CD4-positive, CD25-positive, alpha-beta regulatory T cell (primary cell): ENCODE measurements at regions not wholly inside any gene's neighbourhood (a gene's known extent, or its start where the extent isn't known, plus 50 kb on each side); places are given as distances from the start of the nearest gene placed in this dataset.

ENCODE experiments used
- ATAC-seq, 2 donors: fragments of 150-1000 bp; cut with Tn5 transposase; one replicate each; pipeline ENCODE4 v1.10.0; 2021; ENCODE audit warnings: low read depth in 2 of 2, moderate number of reproducible peaks in 2 of 2, moderate library complexity in 1 of 2
- DNase-seq, 3 donors: peaks; one replicate each; pipeline versions ENCODE4 v3.0.0 to v3.0.0-alpha.2; 2012 to 2022; ENCODE audit warnings: mixed read lengths in 1 of 3
- H3K27ac ChIP-seq: one replicate; pipeline ENCODE4 v1.7.0; 2013; ENCODE audit warnings: mild to moderate bottlenecking, low read length; ENCODE audit not compliant: insufficient read depth, poor library complexity, severe bottlenecking
- H3K27me3 ChIP-seq: one replicate; pipeline ENCODE4 v1.7.0; 2013; ENCODE audit warnings: low read length; ENCODE audit not compliant: control insufficient read depth, insufficient read depth
- H3K36me3 ChIP-seq: one replicate; pipeline ENCODE4 v1.7.0; 2013; ENCODE audit warnings: mild to moderate bottlenecking, low read length, moderate library complexity; ENCODE audit not compliant: control insufficient read depth, insufficient read depth
- H3K4me1 ChIP-seq: 2 replicates; pipeline ENCODE4 v1.7.0; 2013; ENCODE audit warnings: mild to moderate bottlenecking, low read length; ENCODE audit not compliant: insufficient read depth, control insufficient read depth, poor library complexity, severe bottlenecking
- H3K4me3 ChIP-seq: one replicate; pipeline ENCODE4 v1.7.0; 2013; ENCODE audit warnings: low read depth, mild to moderate bottlenecking, low read length, moderate library complexity
- H3K9me3 ChIP-seq, 2 experiments: 1 replicate in 1 of 2; 2 replicates in 1 of 2; pipeline ENCODE4 v1.7.0; 2013; ENCODE audit warnings: low read length in 2 of 2, mild to moderate bottlenecking in 1 of 2, moderate library complexity in 1 of 2; ENCODE audit not compliant: control insufficient read depth in 2 of 2
- H3K27ac Mint-ChIP-seq, 3 donors: one replicate each; pipeline ENCODE4 v1.8.0; 2020 to 2022; ENCODE audit warnings: mild to moderate bottlenecking in 3 of 3, mixed read lengths in 3 of 3, moderate library complexity in 2 of 3
- H3K27me3 Mint-ChIP-seq: one replicate; pipeline ENCODE4 v1.8.0; 2022; ENCODE audit warnings: mild to moderate bottlenecking, mixed read lengths
- H3K36me3 Mint-ChIP-seq: one replicate; pipeline ENCODE4 v1.8.0; 2020; ENCODE audit warnings: mixed read lengths
- H3K4me1 Mint-ChIP-seq, 4 donors: one replicate each; pipeline ENCODE4 v1.8.0; 2020 to 2022; ENCODE audit warnings: mixed read lengths in 4 of 4, mild to moderate bottlenecking in 1 of 4
- H3K4me3 Mint-ChIP-seq, 4 donors: one replicate each; pipeline ENCODE4 v1.8.0; 2020 to 2022; ENCODE audit warnings: mild to moderate bottlenecking in 4 of 4, mixed read lengths in 4 of 4, moderate library complexity in 3 of 4
- H3K9me3 Mint-ChIP-seq, 7 donors: one replicate each; pipeline ENCODE4 v1.8.0; 2020 to 2022; ENCODE audit warnings: mixed read lengths in 7 of 7, mild to moderate bottlenecking in 3 of 7, moderate library complexity in 2 of 7

DNA sequence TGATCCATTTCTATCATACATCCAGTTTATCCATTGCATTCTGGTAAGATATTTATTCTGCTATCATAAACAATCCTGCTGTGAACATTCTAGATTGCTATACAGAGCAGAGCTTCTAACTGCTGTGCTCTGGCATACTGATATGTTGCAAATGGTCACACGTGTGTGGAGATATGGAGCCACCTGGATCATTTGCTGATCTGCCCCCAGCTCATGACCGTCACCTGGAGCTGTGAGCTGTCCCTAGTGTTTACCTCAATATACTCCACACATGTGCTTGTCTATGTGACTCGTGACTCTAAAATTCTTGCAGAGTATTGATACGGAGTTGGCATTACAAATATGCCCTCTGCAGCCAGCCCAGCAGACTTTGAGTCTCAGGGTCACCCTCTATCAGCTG lies 164.5 kb upstream of the ZFHX3 start:
- Mint-ChIP-seq H3K4me1 (no peaks in the 10 kb centered on the region), H3K9me3 (peaks cover 0 to 4% (median 0%) of the 10 kb centered on the region in 7 donors), H3K27me3 (no peaks in the 10 kb centered on the region), H3K27ac (no peak overlapping the region), H3K4me3 (no peak overlapping the region), H3K36me3 (no peaks in the 10 kb centered on the region)
- no peaks in the 10 kb centered on the region for H3K9me3 ChIP-seq
- no peak overlapping the region for H3K4me3 ChIP-seq
- H3K36me3 ChIP-seq = no peaks in the 10 kb centered on the region
- H3K27ac ChIP-seq = no peak overlapping the region
- ATAC-seq (no peak), DNase-seq (no peak)
- H3K4me1 ChIP-seq = no peaks in the 10 kb centered on the region
- no peaks in the 10 kb centered on the region for H3K27me3 ChIP-seq

DNA sequence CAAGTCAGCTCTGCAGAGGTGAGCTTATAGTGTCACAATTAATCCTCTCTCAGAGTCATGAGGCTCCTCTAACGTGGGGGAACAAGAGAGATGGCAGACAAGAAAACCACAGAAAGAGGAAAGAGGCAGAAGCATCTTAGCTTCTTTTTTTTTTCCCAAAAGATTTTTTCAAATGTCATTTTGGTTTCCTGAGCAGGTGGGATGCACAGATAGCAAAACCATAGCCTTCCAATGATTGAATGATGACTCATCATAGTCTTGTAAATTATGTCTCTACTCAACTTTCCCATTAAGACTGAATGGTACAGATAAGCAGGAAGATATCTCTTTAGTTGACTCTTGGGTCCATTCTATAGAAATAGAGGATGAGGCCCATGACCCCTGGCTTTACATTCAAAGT lies 162.8 kb upstream of the ZFHX3 start:
- ATAC-seq = no peak
- Histone ChIP-seq H3K36me3 (no peaks in the 10 kb centered on the region), H3K27me3 (no peaks in the 10 kb centered on the region), H3K4me1 (no peaks in the 10 kb centered on the region), H3K4me3 (no peak overlapping the region), H3K9me3 (no peaks in the 10 kb centered on the region), H3K27ac (no peak overlapping the region)
- H3K27me3 Mint-ChIP-seq = no peaks in the 10 kb centered on the region
- no peak for DNase-seq
- H3K4me1 Mint-ChIP-seq = no peaks in the 10 kb centered on the region
- no peaks in the 10 kb centered on the region for H3K36me3 Mint-ChIP-seq
- H3K4me3 Mint-ChIP-seq = no peak overlapping the region
- no peak overlapping the region for H3K27ac Mint-ChIP-seq
- H3K9me3 Mint-ChIP-seq = peaks cover 0 to 2% (median 0%) of the 10 kb centered on the region in 7 donors

- H3K27me3 Mint-ChIP-seq = no peaks in the 10 kb centered on the region
- Histone ChIP-seq H3K4me1 (no peaks in the 10 kb centered on the region), H3K36me3 (no peaks in the 10 kb centered on the region), H3K9me3 (no peaks in the 10 kb centered on the region), H3K4me3 (no peak overlapping the region), H3K27ac (no peak overlapping the region), H3K27me3 (no peaks in the 10 kb centered on the region)
- no peak overlapping the region for H3K27ac Mint-ChIP-seq
- no peak for ATAC-seq
- peaks cover 0 to 2% (median 0%) of the 10 kb centered on the region in 7 donors for H3K9me3 Mint-ChIP-seq
- H3K4me3 Mint-ChIP-seq = no peak overlapping the region
- no peaks in the 10 kb centered on the region for H3K4me1 Mint-ChIP-seq
- DNase-seq = no peak
- no peaks in the 10 kb centered on the region for H3K36me3 Mint-ChIP-seq
Measured at GRCh38 chr16:73210084-73210483, 162.2 kb upstream of the ZFHX3 start.

DNA sequence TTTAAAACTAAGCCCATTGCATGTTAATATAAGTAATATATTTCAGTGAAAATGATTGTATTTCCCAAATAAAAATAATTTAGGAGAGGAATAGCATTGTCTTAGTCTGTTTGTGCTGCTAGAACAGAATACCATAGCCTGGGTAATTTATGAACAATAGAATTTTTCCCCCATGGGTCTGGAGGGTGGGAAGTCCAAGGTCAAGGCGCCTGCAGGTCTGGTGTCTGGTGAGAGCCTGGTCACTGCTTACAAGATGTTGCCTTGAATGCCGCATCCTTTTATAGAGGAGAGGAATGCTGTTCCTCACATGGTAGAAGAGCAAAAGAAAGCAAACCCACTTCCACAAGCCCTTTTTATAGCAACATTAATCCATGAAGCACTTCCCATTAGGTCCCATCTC lies 161.3 kb upstream of the ZFHX3 start:
- Mint-ChIP-seq H3K4me3 (no peak overlapping the region), H3K27me3 (no peaks in the 10 kb centered on the region), H3K36me3 (no peaks in the 10 kb centered on the region), H3K4me1 (no peaks in the 10 kb centered on the region), H3K27ac (no peak overlapping the region), H3K9me3 (peaks cover 0 to 2% (median 0%) of the 10 kb centered on the region in 7 donors)
- no peaks in the 10 kb centered on the region for H3K36me3 ChIP-seq
- H3K27ac ChIP-seq = no peak overlapping the region
- no peaks in the 10 kb centered on the region for H3K9me3 ChIP-seq
- H3K4me1 ChIP-seq = no peaks in the 10 kb centered on the region
- no peak overlapping the region for H3K4me3 ChIP-seq
- DNase-seq = no peak
- ATAC-seq = no peak
- H3K27me3 ChIP-seq = no peaks in the 10 kb centered on the region

GRCh38 chr16:73206151-73206707 lies 158.3 kb upstream of the ZFHX3 start:
- Histone ChIP-seq H3K9me3 (no peaks in the 10 kb centered on the region), H3K27me3 (no peaks in the 10 kb centered on the region), H3K27ac (no peak overlapping the region), H3K4me3 (no peak overlapping the region), H3K4me1 (no peaks in the 10 kb centered on the region), H3K36me3 (no peaks in the 10 kb centered on the region)
- Mint-ChIP-seq H3K27me3 (no peaks in the 10 kb centered on the region), H3K4me3 (no peak overlapping the region), H3K27ac (no peak overlapping the region), H3K36me3 (no peaks in the 10 kb centered on the region), H3K9me3 (peaks cover 0 to 2% (median 0%) of the 10 kb centered on the region in 7 donors), H3K4me1 (no peaks in the 10 kb centered on the region)
- no peak for DNase-seq
- no peak for ATAC-seq

GRCh38 chr16:73205153-73205886 lies 157.4 kb upstream of the ZFHX3 start:
- Mint-ChIP-seq H3K4me3 (no peak overlapping the region), H3K9me3 (peaks cover 0 to 6% (median 0%) of the 10 kb centered on the region in 7 donors), H3K27ac (no peak overlapping the region), H3K36me3 (no peaks in the 10 kb centered on the region), H3K27me3 (no peaks in the 10 kb centered on the region), H3K4me1 (no peaks in the 10 kb centered on the region)
- ATAC-seq (no peak), DNase-seq (no peak)
- H3K9me3 ChIP-seq = no peaks in the 10 kb centered on the region
- H3K4me1 ChIP-seq = no peaks in the 10 kb centered on the region
- H3K27ac ChIP-seq = no peak overlapping the region
- no peaks in the 10 kb centered on the region for H3K27me3 ChIP-seq
- no peak overlapping the region for H3K4me3 ChIP-seq
- H3K36me3 ChIP-seq = no peaks in the 10 kb centered on the region

DNA sequence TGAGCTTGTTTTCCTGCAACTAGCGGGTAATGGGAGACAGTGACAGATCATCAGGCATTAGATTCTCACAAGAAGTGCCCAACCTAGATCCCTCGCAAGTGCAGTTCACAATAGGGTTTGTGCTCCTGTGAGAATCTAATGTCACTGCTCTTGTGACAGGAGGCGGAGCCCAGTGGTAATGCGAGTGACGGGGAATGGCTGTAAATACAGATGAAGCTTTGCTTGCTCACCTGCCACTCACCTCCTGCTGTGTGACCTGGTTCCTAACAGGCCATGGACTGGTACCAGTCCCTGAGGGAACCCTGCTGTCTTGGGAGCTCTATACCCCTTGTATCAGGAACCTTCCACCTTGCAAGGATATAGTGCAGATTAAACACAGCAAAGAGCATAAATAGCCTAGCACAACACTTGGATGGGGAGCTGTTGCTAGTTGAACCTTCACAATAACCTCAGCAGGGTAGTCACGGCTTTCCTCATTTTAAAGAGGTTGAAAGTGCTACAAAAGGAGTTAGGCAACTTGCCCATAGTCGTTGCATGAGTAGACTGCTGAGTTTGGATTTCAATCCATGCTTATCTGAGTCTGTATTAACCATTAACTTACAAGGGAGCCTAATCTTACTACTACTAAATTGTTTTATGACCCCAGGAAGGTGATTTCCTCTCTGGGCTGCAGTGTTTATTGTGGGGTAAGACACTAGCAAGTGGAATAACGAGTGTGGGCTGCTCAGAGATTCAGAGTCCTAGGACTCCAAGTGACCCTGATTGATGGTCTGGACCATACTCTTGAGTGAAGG lies 156.6 kb upstream of the ZFHX3 start:
- no peaks in the 10 kb centered on the region for H3K27me3 Mint-ChIP-seq
- H3K4me1 ChIP-seq = no peaks in the 10 kb centered on the region
- no peak for DNase-seq
- H3K4me1 Mint-ChIP-seq = no peaks in the 10 kb centered on the region
- no peak overlapping the region for H3K27ac ChIP-seq
- H3K36me3 ChIP-seq = no peaks in the 10 kb centered on the region
- no peak for ATAC-seq
- no peak overlapping the region for H3K4me3 Mint-ChIP-seq
- H3K27me3 ChIP-seq = no peaks in the 10 kb centered on the region
- no peak overlapping the region for H3K4me3 ChIP-seq
- no peak overlapping the region for H3K27ac Mint-ChIP-seq
- no peaks in the 10 kb centered on the region for H3K36me3 Mint-ChIP-seq
- H3K9me3 Mint-ChIP-seq = peaks cover 0 to 6% (median 0%) of the 10 kb centered on the region in 7 donors
- H3K9me3 ChIP-seq = no peaks in the 10 kb centered on the region
